ENCODE measurements at regions not wholly inside any gene's neighbourhood (a gene's known extent, or its start where the extent isn't known, plus 50 kb on each side); places are given as distances from the start of the nearest gene placed in this dataset.

DNA sequence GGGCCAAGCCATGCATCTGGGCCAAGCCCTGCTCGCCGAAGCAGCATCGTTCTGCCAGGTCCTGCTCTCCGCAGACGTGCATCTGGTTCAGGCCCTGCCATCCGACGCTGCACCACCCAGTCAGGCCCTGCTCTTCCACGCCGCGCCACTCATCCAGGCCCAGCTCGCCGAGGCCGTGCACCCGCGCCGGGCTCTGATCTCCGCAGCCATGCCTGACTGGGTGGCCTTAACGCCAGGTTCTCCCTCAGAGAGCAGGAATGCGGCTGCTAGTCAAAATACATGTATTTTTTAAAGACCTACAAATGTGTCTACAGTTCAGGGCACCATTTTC is 891.1 kb upstream of the CTNND2 start:
- no peak overlapping the region for H3K27ac ChIP-seq
- TF ChIP-seq ZFX (IDR thresholded peaks at IDR 0.05): no peak
- TF ChIP-seq CTCF (conservative IDR thresholded peaks at IDR 0.05): no peak

DNA sequence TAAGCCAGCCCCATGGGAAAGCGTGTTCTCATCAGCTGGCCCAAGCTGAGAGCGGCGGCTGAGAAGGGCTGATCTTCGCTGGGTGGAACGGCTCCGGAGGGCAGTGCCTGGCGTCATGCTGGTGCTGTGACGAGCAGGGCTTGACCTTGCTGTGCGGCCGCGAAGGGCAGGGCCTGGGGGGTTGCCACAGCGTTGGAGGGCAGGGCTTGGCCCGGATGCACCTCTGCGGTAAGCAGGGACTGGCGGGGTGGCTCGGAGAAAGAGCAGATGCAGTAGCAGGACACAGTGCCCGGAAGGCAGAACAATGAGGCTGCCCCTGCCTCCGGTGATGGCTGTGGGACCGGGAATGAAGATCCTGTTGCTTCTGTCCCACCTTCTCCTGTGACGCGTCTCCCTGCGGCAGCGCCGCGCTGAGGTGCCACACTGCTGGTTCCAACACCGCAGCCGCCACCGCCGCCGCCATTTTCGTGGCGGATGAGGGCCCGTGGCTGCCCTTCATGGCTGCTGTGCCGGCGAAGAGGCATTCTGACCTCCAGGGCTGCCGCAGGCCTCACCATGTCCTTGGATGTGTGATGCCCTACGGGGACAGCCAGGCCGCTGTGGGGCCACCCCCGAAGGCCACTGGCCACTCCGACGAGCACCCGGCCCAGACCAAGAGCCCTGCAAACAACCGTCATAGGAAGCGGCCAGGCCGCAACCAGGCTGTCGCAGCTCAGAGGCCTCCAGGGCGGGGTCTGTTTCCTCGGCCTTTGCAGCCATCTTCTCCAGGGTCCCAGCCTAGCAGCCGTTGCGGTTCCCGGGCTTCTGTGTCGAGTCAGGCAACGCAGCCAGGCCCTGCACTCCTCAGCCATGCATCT is 890.5 kb upstream of the CTNND2 start:
- H3K27ac ChIP-seq: no peak overlapping the region
- TF ChIP-seq ZFX (IDR thresholded peaks at IDR 0.05) (no peak), CTCF (conservative IDR thresholded peaks at IDR 0.05) (no peak)

GRCh38 chr5:12793373-12793772 is 889.1 kb upstream of the CTNND2 start:
- TF ChIP-seq ZFX (IDR thresholded peaks at IDR 0.05) (no peak), CTCF (conservative IDR thresholded peaks at IDR 0.05) (no peak)
- H3K27ac ChIP-seq: no peak overlapping the region

GRCh38 chr5:12780536-12780935 is 876.3 kb upstream of the CTNND2 start:
- no peak for TF ChIP-seq CTCF (conservative IDR thresholded peaks at IDR 0.05)
- TF ChIP-seq ZFX (IDR thresholded peaks at IDR 0.05): no peak
- no peak overlapping the region for H3K27ac ChIP-seq

- H3K27ac ChIP-seq: no peak overlapping the region
- no peak for TF ChIP-seq CTCF (conservative IDR thresholded peaks at IDR 0.05)
- TF ChIP-seq ZFX (IDR thresholded peaks at IDR 0.05): no peak
These were observed 873.1 kb upstream of the CTNND2 start for GRCh38 chr5:12777342-12777741.

DNA sequence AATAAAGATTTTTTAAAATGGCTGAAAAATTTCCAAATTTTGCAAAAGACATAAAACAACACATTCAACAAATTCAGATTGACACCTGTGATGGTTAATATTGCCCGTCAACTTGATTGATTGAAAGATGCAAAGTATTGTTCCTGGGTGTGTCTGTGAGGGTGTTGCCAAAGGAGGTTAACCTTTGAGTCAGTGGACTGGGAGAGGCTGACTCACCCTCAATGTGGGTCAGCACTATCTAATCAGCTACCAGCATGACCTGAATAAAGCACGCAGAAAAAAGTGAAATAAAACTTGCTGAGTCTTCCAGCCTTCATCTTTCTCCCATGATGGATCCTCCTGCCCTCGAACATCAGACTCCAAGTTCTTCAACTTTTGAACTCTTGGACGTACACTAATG is 868.0 kb upstream of the CTNND2 start:
- no peak for TF ChIP-seq ZFX (IDR thresholded peaks at IDR 0.05)
- no peak for TF ChIP-seq CTCF (conservative IDR thresholded peaks at IDR 0.05)

GRCh38 chr5:12759377-12759776 is 855.1 kb upstream of the CTNND2 start:
- TF ChIP-seq ZFX (IDR thresholded peaks at IDR 0.05): no peak
- no peak for TF ChIP-seq CTCF (conservative IDR thresholded peaks at IDR 0.05)
- no peak overlapping the region for H3K27ac ChIP-seq

More for the DNA sequence above, 868.0 kb upstream of the CTNND2 start:
- H3K27ac ChIP-seq: no peak overlapping the region
